Adrenal gland (tissue), 5 donors: ENCODE measurements at regions not wholly inside any gene's neighbourhood (a gene's known extent, or its start where the extent isn't known, plus 50 kb on each side); places are given as distances from the start of the nearest gene placed in this dataset.

Source experiments
- CTCF ChIP-seq, 6 experiments: fragments of 450-650 bp in 4 of 6; fragments of 200-600 bp in 2 of 6; sonication (generic) in 1 of 6; IDR thresholded peaks; 1 replicate in 5 of 6; 2 replicates in 1 of 6; pipeline versions ENCODE4 v1.5.1 to v1.8.0; 2016 to 2021; ENCODE audit warnings: antibody characterized with exemption in 6 of 6, mild to moderate bottlenecking in 2 of 6, moderate library complexity in 1 of 6
- POLR2A ChIP-seq, 2 donors: fragments of 450-650 bp; IDR thresholded peaks; one replicate each; pipeline ENCODE4 v1.6.1; 2017; ENCODE audit warnings: antibody characterized with exemption in 2 of 2, mild to moderate bottlenecking in 2 of 2, moderate library complexity in 1 of 2
- donor health status: DM: no; HTN: no; CAD: no.

GRCh38 chrX:131388293-131388692 lies 99.2 kb upstream of the IGSF1 start:
- TF ChIP-seq POLR2A (IDR thresholded peaks at IDR 0.05): no peak
- no peak for TF ChIP-seq CTCF (IDR thresholded peaks at IDR 0.05)
